ENCODE measurements at regions not wholly inside any gene's neighbourhood (a gene's known extent, or its start where the extent isn't known, plus 50 kb on each side); places are given as distances from the start of the nearest gene placed in this dataset.

GRCh38 chr2:221874444-221874843, 302.3 kb upstream of the EPHA4 start:
- H3K36me3 ChIP-seq (ENCODE audit: control insufficient read depth, insufficient read depth, low read length), result no peaks in the 10 kb centered on the region
- TF ChIP-seq CTCF (IDR thresholded peaks at IDR 0.05; ENCODE audit: insufficient read depth, low read length, poor library complexity, severe bottlenecking), result no peak
- no peak overlapping the region for H3K4me3 ChIP-seq (ENCODE audit: low read depth, low read length)
- H3K27me3 ChIP-seq (ENCODE audit: control insufficient read depth, insufficient read depth, low read length), result no peaks in the 10 kb centered on the region
- DNase-seq (ENCODE audit: low read depth), result no peak

- no peak for DNase-seq (ENCODE audit: low read depth)
- H3K36me3 ChIP-seq (ENCODE audit: control insufficient read depth, insufficient read depth, low read length), result no peaks in the 10 kb centered on the region
- TF ChIP-seq CTCF (IDR thresholded peaks at IDR 0.05; ENCODE audit: insufficient read depth, low read length, poor library complexity, severe bottlenecking), result no peak
- H3K4me3 ChIP-seq (ENCODE audit: low read depth, low read length), result no peak overlapping the region
- H3K27me3 ChIP-seq (ENCODE audit: control insufficient read depth, insufficient read depth, low read length), result no peaks in the 10 kb centered on the region
These were observed 285.6 kb upstream of the EPHA4 start for GRCh38 chr2:221857719-221858118.

- no peaks in the 10 kb centered on the region for H3K27me3 ChIP-seq (ENCODE audit: control insufficient read depth, insufficient read depth, low read length)
- no peaks in the 10 kb centered on the region for H3K36me3 ChIP-seq (ENCODE audit: control insufficient read depth, insufficient read depth, low read length)
- H3K4me3 ChIP-seq (ENCODE audit: low read depth, low read length), result no peak overlapping the region
- TF ChIP-seq CTCF (IDR thresholded peaks at IDR 0.05; ENCODE audit: insufficient read depth, low read length, poor library complexity, severe bottlenecking), result no peak
- no peak for DNase-seq (ENCODE audit: low read depth)
These were observed 281.2 kb upstream of the EPHA4 start for GRCh38 chr2:221853297-221853696.

GRCh38 chr2:221851531-221852045, 279.5 kb upstream of the EPHA4 start:
- H3K4me3 ChIP-seq (ENCODE audit: low read depth, low read length), result no peak overlapping the region
- H3K27me3 ChIP-seq (ENCODE audit: control insufficient read depth, insufficient read depth, low read length), result no peaks in the 10 kb centered on the region
- no peaks in the 10 kb centered on the region for H3K36me3 ChIP-seq (ENCODE audit: control insufficient read depth, insufficient read depth, low read length)
- DNase-seq (ENCODE audit: low read depth), result no peak
- TF ChIP-seq CTCF (IDR thresholded peaks at IDR 0.05; ENCODE audit: insufficient read depth, low read length, poor library complexity, severe bottlenecking), result no peak

GRCh38 chr2:221850076-221850475, 278.0 kb upstream of the EPHA4 start:
- no peak for DNase-seq (ENCODE audit: low read depth)
- Histone ChIP-seq H3K27me3 (ENCODE audit: control insufficient read depth, insufficient read depth, low read length) (no peaks in the 10 kb centered on the region), H3K4me3 (ENCODE audit: low read depth, low read length) (no peak overlapping the region), H3K36me3 (ENCODE audit: control insufficient read depth, insufficient read depth, low read length) (no peaks in the 10 kb centered on the region)
- no peak for TF ChIP-seq CTCF (IDR thresholded peaks at IDR 0.05; ENCODE audit: insufficient read depth, low read length, poor library complexity, severe bottlenecking)

GRCh38 chr2:221848286-221848685, 276.2 kb upstream of the EPHA4 start:
- no peak for TF ChIP-seq CTCF (IDR thresholded peaks at IDR 0.05; ENCODE audit: insufficient read depth, low read length, poor library complexity, severe bottlenecking)
- Histone ChIP-seq H3K36me3 (ENCODE audit: control insufficient read depth, insufficient read depth, low read length) (no peaks in the 10 kb centered on the region), H3K27me3 (ENCODE audit: control insufficient read depth, insufficient read depth, low read length) (no peaks in the 10 kb centered on the region), H3K4me3 (ENCODE audit: low read depth, low read length) (no peak overlapping the region)
- no peak for DNase-seq (ENCODE audit: low read depth)

All from kidney epithelial cell (primary cell).